GM18858 (cell line): ENCODE measurements at regions not wholly inside any gene's neighbourhood (a gene's known extent, or its start where the extent isn't known, plus 50 kb on each side); places are given as distances from the start of the nearest gene placed in this dataset.

ENCODE experiments used
- ATAC-seq: cut with Tn5 transposase; IDR thresholded peaks from one replicate; pipeline ENCODE4 v1.9.1; 2021; ENCODE audit not compliant: unreplicated experiment

DNA sequence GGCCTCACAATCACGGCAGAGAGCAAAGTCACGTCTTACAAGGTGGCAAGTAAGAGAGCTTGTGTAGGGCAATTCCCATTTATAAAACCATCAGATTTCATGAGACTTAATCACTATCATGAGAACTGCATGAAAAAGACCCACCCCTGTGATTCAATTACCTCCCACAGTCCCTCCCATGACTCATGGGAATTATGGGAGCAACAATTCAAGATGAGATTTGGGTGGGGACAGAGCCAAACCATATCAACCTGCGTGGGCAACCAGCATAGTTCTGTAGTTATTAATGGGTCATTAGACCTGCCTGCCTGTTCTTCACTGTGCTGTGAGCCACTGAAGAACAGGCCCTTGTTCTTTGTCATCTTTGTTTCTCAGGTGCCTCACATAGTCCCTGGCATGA lies 593.7 kb upstream of the BOD1L1 start:
- ATAC-seq, result no peak

DNA sequence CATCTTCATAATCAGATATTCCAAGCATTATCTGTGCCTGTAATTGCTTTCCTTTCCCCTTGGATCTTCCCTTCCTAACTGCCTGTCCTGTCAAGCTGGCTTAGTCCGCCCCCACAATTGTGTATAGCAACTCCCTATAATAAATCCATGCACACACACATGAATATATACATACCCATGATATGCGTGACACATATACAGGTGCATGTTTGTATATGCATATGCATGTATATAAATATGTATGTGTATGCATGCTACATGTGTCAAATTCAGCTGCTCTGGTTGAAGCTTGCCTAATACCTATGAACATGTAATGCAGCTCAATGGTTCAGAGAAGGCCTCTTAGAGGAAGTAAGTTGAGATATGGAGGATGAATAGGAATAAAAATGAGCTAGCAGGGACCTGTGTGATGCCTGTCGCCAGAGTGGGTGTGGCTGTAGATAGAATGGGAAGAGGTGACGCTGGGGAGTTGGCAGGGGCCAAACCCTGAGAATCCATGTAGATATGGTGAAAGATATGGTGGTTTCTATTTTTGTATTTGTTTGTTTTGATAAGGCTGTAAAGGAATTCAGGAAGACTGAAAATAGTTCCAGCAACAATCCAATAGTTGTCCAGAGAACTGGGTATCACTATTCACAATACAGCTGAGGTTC lies 595.0 kb upstream of the BOD1L1 start:
- ATAC-seq, result no peak

DNA sequence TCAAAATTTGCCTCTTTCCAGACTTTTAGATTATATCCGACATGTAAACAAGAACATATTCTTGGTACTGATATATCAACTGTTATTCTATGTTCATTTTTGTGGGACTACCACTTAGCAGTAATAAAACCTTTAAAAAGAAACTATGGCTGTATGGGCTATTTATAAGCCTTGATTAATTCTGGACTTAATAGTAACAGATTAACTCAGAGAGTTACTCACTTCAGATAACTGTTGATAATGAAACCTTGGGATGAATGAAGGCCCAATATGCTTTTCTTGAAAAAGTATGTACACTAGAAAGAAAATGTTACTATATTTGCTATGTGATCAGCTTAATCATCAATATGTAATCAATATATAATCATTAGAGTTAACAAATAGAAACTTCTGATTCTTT lies 595.9 kb upstream of the BOD1L1 start:
- no peak for ATAC-seq

DNA sequence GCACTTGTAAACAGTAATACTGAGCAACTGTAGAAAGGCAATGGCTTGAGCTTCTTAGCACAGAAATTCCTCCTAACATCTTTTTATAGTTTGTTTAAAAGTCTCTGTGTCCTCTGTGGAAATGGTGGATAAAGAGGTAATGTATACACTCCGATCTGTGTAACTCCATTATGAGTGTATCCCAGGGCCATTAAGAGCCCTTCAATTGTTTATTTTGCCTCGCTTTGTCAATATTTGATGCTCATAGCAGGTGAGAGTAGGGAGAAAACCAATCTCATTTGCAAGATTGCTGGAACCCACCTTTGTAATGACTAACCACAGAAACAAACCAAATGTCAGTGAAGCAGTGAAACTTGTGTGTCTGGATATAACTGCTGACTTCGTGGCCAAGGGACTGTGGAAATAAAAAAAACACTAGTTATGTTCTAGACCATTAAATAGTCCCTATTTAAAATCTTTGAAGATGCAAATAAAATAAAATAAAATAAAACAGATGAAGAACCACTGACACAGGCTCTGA lies 598.2 kb upstream of the BOD1L1 start:
- ATAC-seq, result no peak

DNA sequence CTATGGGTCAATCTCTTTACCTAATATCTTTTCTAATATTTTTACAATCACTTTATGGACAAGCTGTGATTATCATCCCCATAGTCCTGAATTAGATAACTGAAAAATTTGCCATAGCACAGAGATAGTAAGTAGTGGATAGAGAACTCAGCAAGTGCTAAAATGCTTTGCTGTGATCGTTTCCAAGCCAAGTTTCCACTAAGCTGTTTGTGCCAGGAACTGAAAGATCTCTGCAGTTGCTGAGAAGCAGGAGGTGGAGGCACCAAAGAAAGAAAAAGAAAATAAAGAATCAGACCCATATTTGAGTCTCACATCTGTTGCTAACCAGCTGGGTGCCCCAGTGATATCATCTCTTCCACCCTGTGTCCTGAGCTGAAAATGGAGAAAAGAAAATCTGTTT lies 605.6 kb upstream of the BOD1L1 start:
- ATAC-seq, result no peak

DNA sequence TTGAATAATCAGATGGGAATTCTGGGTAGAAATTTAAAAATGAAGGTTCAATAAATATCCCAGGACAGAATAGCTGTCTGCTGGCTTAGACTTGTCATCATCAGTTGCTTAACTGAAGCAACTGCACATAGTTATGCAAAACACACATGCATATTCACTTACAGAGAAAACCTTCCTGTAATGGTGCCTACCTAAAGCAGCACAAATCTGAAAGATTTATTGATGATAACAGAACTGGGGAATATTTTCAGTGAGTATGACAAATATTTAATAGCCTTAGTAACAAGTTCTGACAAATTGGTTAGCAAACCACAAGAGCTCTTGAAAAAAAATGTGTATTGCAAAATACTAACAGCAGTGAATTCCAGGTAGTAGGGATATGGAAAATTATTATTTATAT lies 606.8 kb upstream of the BOD1L1 start:
- no peak for ATAC-seq

DNA sequence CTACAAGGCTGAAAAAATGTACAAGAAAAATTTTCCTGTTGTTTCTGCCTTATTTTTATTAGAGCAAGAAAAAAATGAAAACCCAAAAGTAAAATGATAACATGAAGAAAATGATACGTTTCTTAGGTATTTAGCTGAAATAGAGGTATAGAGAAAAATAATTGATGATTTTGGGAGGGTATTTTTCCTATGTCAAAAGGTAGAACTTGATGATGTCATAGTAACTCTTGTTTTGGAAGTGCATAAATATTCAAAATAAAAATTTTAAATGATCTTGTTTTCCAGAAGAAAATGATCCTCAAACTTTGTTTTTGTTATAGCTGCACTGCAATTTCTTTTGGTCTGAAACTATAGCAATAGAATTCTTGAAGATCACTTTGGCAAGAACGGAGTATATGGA lies 608.8 kb upstream of the BOD1L1 start:
- no peak for ATAC-seq

DNA sequence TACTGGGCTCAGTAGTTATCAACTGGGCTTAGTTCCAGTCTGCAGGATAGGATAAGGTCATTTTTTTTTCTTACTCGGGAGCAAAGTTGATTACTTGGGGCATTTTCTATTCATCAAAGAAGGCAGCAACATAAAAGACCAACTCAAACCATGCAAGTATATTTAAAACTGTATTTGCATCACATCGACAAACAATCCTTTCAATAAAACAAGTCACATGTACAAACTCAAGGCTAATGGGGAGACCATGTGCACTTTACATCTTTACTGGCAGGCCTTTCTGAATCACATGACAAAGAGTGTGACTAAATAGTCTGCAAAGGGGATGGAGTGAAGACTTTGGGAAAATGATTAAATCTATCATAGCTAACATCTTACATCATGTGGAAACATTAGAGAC lies 610.4 kb upstream of the BOD1L1 start:
- no peak for ATAC-seq

DNA sequence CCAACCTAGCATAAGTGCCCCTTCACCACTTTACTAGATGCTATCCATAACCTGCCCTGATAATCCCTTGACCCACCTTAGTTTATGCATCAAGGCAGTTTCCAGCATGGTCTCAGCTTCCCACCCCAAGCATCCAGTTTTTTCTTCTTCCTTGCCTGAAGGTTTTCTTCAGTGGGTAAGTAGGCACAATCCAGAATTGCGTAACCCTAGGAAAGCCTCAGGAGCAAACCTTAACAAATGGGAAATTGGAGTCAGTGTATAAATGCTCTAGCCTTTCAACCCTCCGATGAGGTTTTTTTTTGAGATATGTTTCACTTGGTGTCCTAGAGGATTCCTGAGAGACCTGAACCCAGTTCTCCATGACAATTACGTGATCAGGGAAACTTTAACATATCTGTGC lies 614.0 kb upstream of the BOD1L1 start:
- no peak for ATAC-seq

DNA sequence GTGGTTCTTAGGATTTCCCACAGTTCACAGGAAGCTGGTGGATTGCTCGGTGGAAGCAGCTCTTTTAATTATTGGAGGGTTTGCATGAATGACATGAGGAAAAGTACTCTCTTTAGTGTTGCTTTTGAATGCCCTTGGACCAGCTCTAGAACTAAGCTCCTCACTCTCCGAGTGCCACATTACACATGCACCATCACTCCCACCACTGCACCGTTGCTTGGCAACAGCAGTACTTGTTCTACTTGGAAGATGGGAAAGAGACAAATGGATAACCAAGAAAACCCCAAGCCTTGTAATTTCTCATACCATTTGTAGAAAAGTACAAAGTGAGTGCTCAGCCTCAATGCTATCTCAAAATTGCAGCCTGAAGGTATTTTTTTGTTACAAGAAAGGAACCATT lies 620.2 kb upstream of the BOD1L1 start:
- no peak for ATAC-seq

DNA sequence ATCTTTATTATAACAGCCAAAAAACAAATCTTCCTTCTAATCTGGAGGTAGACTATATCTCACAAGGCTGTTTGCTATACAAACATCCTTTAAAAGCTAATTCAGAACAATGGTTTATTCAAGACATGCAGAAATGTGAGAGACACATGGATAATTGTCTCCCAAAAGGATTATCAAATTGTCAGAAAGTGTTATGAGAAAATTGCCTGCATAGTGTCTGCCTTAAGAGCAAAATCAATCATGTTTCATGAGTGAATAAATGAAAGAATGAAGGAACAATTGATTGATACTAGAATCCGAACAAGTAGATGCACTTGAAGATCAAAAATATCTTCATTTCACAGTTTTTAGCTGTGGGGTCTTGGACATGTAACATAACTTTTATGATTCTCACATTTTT lies 621.7 kb upstream of the BOD1L1 start:
- ATAC-seq, result no peak

DNA sequence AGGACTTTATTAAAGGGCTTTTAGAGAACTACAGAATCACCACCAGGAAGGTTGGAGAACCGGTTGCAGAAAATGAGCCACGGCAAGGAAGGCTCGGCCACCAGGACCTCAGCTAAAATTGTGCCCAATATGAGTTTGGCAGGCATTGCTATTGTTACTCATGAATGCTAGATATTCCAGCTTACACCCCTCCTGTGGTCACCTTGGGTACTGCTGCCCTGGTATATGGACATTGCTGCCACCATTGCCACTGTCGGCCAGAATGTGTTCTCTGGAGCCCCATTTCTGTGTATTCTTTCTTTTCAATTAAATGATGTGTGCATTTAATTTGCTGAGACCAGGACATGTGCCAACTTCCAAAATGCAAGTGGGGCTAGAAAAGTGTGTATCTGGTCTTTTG lies 626.7 kb upstream of the BOD1L1 start:
- ATAC-seq, result no peak

DNA sequence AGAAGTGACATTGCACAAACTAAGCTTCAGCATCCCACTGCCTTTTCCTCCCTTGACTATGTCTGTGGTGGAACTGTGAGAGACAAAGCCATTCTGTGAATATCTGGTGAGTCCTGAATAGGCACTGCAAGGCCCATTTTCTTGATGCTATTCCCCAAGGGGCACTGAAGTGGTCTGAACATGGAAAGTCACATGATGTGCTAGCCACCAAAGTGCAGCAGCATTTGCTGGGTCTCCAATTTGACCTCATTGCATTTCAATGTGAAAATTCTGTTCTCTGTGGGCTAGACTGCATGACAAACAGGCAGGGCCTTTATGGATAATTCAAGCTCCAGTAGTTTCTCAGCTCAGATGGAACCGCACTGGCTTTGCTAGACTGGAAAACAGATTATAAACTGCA lies 627.4 kb upstream of the BOD1L1 start:
- no peak for ATAC-seq

DNA sequence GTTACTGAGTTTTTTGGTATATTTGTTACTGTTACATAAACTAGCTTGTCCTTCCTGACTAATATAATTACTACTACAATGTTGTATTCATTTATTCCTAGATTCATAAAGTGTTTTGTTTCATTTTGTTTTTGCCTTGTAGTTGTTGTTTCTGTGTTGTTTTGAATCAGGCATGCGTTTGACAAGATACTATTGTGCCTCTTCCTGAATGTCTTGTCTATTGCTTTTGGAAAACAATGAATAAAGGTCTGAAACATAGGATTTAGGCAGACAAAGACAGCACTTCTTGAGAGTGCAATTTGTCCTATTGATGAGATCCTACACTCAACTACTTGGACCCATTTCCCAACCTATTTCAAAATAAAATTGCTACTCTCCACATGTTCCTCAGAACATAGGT lies 630.4 kb upstream of the BOD1L1 start:
- ATAC-seq, result no peak

DNA sequence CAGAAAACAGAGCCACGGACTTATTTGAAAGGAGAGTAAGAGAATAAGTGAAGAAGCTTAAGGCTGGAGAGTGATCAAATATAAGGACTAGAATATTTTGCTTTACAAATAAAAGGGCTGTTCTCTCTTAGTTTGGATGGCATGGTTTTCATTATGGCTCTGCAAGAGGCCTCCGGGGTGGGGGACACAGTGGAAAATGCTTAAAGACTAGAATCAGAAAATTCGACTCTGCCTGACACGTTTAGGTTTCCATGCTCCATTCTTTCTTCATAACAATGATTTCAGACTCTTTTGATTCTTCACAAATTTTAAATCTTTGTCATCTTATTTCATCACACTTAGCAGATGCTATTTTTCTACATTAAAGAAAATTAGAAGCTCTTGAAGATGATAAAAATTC lies 632.4 kb upstream of the BOD1L1 start:
- ATAC-seq, result no peak

DNA sequence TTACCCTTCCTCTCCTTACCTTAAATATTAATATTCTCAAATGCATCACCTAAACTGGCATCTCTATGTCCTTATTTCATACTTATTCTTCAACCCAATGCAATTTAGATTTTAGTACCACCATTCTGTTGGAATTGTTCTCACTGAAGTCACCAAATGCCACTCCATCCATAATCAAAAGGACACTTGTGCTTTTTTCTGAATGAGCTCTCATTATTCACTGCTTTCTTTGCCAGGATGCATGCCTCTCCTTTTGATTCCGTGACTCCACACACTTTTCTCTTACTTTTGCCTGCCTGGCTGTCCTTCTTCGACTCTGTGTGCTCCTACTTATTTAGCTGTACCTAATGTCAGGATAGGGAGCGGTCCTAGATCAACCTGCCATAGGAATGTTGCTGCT lies 633.1 kb upstream of the BOD1L1 start:
- no peak for ATAC-seq

DNA sequence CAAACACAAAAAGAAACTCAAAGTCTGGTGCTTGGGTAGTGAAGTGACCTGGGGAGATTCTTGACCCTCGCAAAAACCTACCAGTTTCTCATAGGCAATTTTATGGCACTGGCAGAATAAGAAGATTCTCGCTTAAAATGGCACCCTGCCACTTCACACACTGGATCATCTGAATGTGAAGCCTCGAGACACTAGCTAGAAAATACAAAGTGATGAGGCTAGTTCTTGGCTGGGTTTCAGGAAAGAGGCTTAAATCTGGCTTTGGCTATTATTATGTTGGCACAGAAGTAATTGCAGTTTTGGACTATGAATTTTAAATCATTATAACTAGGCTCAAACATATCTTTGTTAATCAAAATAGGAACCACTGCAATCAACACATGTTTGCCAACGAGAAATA lies 634.7 kb upstream of the BOD1L1 start:
- no peak for ATAC-seq

DNA sequence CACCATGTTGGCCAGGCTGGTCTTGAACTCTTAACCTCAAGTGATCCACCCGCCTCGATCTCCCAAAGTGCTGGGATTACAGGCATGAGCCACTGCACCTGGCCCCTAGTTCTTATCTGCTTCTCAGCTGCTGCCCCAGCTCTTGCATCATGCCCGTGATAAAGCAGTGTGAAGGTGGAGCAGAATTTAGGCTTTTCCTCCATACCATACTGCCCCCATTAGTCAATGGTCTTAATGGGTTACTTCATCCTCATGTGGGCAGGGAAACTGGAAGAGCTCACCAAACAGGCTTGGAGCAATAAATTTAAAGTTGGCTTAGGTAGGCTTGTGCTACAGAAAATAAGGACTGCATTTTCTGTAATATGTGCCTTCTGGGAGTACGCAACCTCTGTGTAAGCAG lies 636.9 kb upstream of the BOD1L1 start:
- no peak for ATAC-seq

DNA sequence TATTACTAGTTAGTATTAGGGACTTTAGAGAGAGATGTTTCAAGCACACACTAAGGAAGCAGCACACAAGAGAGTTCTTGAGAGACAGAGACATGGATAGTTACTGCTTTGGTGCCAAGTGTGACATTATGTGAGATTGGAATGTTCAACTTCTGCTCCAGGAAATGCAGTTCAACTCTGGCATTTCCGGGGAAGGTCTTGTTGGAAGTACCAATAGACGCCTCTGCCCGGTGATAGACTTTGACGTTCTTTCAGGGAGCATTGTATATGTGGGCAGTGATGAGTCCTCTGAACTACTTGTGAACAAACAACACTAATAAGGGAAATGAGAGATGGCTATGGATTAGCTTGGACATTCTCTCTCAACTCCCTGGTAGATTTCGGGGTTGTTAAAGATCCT lies 638.1 kb upstream of the BOD1L1 start:
- no peak for ATAC-seq

DNA sequence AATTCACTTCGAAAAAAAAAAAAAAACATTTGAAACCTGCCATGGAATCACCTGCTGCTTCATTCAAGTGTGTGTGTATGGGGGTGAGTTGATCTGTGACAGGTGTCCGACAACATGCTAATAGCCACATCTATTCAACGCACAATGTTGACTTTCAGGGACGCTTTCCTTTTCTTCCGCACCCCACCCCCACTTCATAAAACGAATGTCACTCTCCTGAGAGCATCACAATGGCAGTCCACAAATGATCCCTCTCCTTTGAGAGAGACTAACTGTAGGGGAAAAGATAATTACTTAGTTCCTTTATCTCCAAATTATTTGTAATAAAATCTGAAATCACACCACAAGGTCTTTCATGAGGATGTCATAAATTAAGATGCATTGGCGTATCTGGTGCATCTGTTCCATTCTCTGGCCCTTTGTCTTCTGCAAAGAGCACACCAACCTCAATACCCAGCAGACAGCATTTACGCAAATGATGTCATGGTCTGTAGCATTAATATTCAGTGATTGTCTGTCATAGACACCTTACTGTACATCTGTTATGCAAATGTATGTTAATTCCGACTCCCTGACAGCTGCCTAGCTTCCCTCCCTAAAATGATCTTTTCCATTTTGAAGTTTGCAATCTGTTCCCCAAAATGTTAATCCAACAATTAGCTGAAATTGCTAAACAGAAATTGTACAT lies 640.0 kb upstream of the BOD1L1 start:
- ATAC-seq, result no peak

DNA sequence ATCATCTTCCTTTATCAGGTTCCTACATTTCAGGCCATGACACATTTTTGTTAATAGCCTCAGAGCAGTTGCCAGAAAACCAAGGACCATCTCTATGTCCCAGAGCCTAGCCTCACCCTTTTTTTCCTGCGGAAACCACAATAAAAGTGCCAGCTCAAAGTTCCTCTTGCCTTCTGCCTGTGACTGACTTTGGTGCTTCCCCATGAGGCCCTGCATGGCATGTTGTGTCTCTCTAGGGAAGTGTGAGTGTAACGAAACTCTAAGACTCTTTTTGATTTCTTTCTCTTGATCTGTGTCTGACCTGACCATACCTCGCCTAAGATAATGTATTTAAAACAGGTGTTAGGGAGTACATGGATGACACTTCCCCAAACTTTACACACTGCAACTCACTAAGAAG lies 642.3 kb upstream of the BOD1L1 start:
- ATAC-seq, result peak; percentile 75

DNA sequence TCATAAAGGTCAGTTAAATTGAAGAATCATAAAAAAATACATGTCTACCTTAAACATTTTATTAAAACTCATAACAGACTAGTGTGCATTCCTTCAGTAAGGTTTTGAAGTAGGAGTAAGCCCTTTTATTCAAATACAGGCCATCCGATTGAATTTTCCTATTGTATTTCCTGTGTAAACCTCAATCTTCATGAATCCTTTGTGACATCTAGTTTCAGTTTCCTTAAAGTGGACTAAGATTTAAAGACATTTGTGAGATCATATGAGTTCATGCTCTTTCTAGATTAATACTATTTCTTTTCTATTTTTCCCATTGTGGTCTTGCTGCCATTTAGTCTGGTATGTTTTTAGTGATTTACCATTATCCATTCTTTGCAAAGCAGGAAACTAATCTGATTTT lies 644.7 kb upstream of the BOD1L1 start:
- no peak for ATAC-seq

DNA sequence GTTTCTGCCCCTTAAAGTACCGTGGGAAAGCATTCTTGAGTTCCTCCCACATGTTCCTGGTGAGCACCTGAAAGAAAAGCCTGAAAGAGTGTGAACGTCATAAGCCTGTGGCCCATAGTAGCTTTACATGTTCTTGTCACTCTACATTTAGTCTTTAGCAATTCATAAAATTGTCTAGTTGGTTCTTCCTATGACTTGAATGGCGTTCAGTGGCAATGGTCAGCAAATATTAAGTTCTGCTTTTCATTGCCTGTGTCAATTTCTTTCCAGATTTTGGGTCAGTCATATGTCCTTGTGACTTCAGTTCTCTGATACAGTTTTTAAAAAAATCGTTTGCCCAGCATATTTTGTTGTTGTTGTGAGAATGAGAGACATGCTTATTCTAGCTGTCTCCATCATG lies 650.0 kb upstream of the BOD1L1 start:
- ATAC-seq, result no peak
